Stimulated activated CD4-positive, alpha-beta T cell treated with anti-CD3 and anti-CD28 coated beads, Interleukin-15, amount 100 ng/mL, for 1 hour (primary cell): ENCODE measurements at regions not wholly inside any gene's neighbourhood (a gene's known extent, or its start where the extent isn't known, plus 50 kb on each side); places are given as distances from the start of the nearest gene placed in this dataset.
"Not testable (repeated sequence)": the region's sequence is repeated elsewhere in the genome, so short reads cannot be mapped to it uniquely, and the experiment has no call there.

ENCODE experiments used
- DNase-seq, 2 donors: peaks; one replicate each; pipeline ENCODE4 v3.0.0-alpha.2; 2020; ENCODE audit warnings: low read depth in 1 of 2, low spot score in 1 of 2

GRCh38 chr2:82476094-82476493 lies 1983.0 kb downstream of the SUCLG1 start:
- no peak for DNase-seq

GRCh38 chr2:82428251-82428650 lies 2030.8 kb downstream of the SUCLG1 start:
- no peak for DNase-seq

GRCh38 chr2:82412021-82412420 lies 2047.1 kb downstream of the SUCLG1 start:
- no peak for DNase-seq

DNA sequence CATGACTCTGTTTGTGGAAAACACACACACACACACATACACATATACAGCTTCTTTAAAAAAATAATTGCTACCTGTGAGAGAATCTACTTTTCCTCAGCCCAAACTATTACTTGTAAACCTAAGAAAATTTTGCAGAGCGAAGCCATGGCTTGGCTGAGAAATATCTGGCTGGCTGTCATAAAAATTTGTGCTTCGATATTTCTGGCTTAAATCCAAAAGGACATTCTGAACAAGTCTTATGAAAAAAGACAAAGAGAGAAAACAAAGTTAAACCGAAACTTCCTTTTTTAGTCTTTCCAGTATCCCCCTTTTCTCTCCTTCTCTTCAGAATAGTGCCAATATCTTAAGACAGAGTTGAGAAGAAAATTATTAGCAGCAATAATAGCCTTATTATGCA lies 2048.0 kb downstream of the SUCLG1 start:
- DNase-seq: no peak

DNA sequence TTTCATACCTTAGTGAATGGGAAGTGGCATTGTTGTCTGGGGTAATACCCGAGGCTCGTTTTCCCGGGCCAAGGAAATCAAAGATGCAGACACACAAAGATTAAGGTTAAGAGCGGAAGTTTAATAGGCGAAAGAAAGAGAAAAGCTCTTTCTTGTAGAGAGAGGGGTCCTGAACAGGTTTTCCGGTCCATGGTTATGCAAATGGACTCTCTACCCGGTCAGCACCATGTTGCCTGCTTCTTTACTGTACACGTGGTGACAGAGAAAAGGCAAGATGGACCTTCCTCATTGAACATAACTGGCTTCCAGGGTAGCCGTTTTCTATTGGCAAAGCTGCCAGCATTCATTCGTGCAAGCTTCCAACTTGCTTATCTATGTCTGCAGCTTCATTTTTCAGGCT lies 2063.5 kb downstream of the SUCLG1 start:
- DNase-seq: no peak

- DNase-seq: no peak
These were observed 2067.7 kb downstream of the SUCLG1 start for GRCh38 chr2:82391386-82391785.

- no peak for DNase-seq
These were observed 2051.1 kb upstream of the LRRTM1 start for GRCh38 chr2:82355622-82356021.

GRCh38 chr2:82345910-82346309 lies 2041.4 kb upstream of the LRRTM1 start:
- no peak for DNase-seq

DNA sequence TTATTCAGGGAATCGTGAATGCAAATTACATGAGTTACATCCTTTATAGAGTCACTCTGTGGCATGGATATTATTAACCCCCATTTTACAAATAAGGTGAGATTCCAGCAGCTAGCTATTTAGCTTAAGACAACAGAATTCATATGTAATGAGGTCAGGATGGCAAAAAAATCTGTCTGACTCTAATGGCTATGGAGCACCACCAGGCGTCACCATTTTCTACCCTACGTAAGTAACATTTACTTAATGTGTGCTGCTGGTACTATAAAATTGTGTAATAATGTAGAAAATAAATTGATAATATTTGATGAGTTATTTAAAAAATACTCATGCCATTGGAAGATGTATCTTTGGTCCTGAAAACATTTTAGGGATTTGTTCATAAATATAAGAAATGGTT lies 2040.1 kb upstream of the LRRTM1 start:
- no peak for DNase-seq

DNA sequence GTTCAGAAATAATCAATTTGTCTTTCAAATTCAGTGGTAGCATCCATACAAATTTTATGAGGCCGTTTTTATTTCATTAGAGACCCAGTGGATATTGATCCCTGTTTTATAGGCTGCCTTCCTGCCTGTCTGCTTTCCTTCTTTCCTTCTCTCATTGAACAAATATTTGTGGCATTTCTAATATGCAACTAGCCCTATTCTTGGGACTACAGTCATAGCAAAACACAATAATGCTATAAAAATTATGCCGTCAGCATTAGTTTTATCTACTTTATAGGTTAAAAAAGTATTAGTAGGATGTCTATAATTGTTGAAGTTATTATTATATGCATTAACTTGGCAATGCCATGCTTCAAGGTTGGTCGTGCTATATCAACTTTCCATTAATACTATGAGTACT lies 2037.8 kb upstream of the LRRTM1 start:
- no peak for DNase-seq

- DNase-seq: no peak
These were observed 2036.1 kb upstream of the LRRTM1 start for GRCh38 chr2:82340578-82341053.

GRCh38 chr2:82339805-82340204 lies 2035.3 kb upstream of the LRRTM1 start:
- DNase-seq: no peak

DNA sequence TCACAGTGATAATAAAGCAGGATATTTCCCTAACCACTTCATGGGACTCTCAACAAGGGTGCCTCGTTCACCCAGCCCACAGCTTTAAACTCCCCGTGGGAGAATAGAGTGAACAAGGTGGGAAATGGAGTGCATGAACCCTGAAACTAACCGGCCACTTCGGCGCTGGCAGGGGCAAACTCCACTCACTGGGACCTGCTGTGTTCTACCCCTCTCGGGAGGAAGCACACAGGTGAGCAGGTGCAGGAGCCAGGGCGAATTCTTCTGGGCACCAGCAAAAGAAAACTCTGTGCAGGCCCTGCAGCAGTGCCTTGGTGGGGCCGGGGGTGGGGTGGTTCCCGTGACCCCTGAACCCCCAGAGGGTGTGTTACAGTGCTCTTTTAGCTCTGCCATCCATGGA lies 2029.1 kb upstream of the LRRTM1 start:
- DNase-seq: no peak

DNA sequence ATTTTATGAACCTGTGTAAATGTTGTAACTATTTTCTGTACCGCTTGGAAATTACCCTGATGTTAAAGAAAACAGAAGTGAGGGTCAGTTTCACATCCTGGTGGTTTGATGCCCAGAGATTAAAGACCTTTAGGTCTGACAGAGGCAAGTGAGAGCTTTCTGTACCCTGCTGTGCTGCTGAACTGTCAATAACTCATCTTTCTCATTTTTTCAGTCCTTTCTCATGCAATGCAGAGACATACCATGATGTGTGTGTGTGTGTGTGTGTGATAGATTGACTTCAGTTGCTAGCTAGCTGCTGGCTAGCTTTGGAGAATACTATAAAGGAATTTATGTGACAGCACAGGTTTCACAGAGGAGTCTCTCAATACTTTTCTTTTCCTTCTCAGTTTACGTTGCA lies 2025.6 kb upstream of the LRRTM1 start:
- DNase-seq: no peak

DNA sequence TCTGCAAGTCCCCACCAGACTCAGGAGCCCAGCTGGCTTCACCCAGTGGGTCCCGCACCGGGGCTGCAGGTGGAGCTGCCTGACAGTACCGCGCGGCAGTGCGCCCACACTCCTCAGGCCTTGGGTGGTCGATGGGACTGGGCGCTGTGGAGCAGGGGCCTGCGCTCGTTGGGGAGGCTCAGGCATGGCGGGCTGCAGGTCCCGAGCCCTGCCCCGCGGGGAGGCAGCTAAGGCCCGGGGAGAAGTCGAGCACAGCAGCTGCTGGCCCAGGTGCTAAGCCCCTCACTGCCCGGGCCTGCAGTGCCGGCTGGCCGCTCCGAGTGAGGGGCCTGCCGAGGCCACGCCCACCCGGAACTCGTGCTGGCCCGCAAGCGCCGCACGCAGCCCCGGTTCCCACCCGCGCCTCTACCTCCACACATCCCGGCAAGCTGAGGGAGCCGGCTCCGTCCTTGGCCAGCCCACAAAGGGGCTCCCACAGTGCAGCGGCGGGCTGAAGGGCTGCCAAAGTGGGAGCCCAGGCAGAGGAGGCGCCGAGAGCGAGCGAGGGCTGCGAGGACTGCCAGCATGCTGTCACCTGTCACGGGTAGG lies 2021.7 kb upstream of the LRRTM1 start:
- not testable (repeated sequence) for DNase-seq

DNA sequence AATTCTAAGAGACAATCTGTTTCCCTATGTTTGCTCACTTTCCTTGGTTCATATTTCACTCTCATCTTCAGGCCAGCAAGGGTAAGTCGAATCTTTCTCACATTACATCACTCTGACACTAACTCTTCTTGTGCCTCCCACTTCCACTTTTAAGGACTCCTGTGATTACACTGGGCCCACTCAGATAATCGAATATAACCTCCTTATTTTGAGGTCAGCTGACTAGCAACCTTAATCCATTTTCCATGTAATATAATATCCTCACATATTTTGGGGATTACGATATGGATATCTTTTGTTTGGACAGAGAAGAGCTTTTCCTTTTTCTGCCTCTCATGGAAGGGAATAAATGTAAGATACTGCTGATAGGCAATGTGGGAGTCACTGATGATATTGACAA lies 2015.7 kb upstream of the LRRTM1 start:
- no peak for DNase-seq

DNA sequence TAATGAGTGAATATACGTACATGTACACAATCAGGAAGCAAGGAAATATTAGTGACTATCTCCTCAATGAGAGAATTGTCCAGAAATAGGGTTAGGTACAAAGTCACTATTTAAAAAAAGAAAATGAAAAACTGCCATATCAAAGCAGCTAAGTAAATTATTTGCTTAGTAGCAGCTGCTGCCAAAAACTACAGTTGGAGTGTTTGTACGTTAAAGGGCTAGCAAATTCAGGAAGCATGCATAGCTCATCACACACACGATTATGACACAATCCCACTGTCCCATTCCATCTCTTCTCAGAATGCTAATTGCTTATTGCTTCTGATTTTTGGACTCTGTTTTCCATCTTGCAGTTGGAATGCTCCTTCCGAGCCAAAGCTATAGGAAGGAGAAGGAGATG lies 2012.5 kb upstream of the LRRTM1 start:
- DNase-seq: no peak

GRCh38 chr2:82316586-82316985 lies 2012.0 kb upstream of the LRRTM1 start:
- DNase-seq: no peak

DNA sequence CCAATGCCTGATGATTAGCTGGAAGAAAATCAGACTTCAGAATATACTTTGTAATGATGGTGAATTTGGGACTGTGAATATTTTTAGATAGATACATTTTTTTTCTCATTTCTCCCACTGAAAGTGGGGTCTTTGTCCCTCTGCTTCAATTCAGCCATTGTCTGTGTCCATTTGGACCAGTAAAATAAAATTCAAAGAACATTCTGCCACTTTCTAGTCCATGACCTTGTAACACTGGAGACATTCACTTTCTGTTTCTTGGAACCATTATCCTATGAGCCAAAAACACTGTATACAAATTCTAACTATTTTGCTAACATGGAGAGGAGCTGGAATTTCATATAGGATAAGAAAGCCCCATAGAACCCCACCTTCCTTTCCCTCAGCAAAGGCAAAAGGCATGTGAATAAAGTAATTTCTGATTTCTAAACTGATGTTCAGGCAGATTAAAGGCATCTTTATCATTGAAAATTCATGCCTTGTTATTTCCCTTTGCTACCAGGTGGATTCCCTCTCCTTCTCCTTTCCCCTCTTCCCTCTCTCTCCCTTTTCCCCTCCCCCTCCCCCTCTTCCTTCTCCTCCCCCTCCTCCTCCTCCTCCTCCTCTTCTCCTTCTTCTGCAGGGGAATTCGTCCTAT lies 2010.4 kb upstream of the LRRTM1 start:
- no peak for DNase-seq

GRCh38 chr2:82307511-82307910 lies 2003.0 kb upstream of the LRRTM1 start:
- DNase-seq: no peak

DNA sequence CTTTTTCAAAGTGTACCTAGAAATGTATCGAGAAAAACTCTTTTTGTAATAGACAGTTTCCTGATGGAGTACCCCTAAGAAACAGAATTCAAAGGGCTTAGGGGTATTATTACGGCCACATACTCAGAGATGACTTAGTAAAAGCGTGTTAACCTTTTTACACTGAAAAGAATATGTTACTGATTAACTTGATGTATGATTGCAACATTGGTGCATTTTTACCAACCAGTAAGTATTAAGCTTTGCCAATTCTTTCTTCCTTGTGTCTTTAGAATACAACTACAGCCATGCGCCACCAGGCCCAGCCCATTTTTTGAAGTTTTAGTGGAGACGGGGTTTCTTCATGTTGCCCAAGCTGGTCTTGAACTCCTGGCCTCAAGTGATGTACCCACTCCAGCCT lies 1997.0 kb upstream of the LRRTM1 start:
- no peak for DNase-seq

GRCh38 chr2:82289446-82289845 lies 1984.9 kb upstream of the LRRTM1 start:
- no peak for DNase-seq

GRCh38 chr2:82283075-82283474 lies 1978.5 kb upstream of the LRRTM1 start:
- no peak for DNase-seq
